Fibroblast of the aortic adventitia (primary cell): ENCODE measurements at regions not wholly inside any gene's neighbourhood (a gene's known extent, or its start where the extent isn't known, plus 50 kb on each side); places are given as distances from the start of the nearest gene placed in this dataset.

Source experiments
- DNase-seq: peaks from one replicate; pipeline ENCODE4 v3.0.0-alpha.2; 2010; ENCODE audit warnings: low read depth
- H3K4me3 ChIP-seq: 2 replicates; pipeline ENCODE4 v1.5.1; 2011; ENCODE audit warnings: low read depth, mild to moderate bottlenecking, control low read depth, low read length, moderate library complexity
- CTCF ChIP-seq: IDR thresholded peaks from 2 replicates; pipeline ENCODE4 v1.5.1; 2011; ENCODE audit warnings: mild to moderate bottlenecking, low read length, control low read depth, inconsistent platforms; ENCODE audit not compliant: insufficient read depth

- no peak overlapping the region for H3K4me3 ChIP-seq
- no peak for TF ChIP-seq CTCF
- DNase-seq: no peak
Observed at GRCh38 chr7:38049679-38050078, 128.4 kb upstream of the STARD3NL start.

GRCh38 chr7:38051311-38051710, 126.7 kb upstream of the STARD3NL start:
- no peak overlapping the region for H3K4me3 ChIP-seq
- no peak for TF ChIP-seq CTCF
- no peak for DNase-seq

- no peak for DNase-seq
- no peak overlapping the region for H3K4me3 ChIP-seq
- no peak for TF ChIP-seq CTCF
Observed at GRCh38 chr7:38051786-38052185, 126.3 kb upstream of the STARD3NL start.

DNA sequence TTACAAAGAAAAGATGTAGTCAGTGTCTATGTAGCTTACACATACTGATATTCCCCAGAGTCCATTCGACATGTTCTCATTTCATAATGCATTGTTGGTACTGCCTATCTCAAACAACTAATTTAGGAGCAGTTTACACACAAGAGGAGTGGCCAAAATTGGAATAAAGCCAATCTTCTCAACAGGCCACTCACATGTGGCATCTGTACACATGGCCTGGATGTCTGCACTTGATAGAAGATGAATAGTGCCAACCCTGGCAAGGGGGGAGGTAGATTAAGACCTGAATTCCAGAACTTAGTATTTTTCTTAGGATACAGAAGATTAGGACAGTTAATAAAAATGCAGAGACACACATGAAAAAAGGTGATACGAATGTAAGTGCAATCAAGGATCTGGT, 125.3 kb upstream of the STARD3NL start:
- TF ChIP-seq CTCF: no peak

DNA sequence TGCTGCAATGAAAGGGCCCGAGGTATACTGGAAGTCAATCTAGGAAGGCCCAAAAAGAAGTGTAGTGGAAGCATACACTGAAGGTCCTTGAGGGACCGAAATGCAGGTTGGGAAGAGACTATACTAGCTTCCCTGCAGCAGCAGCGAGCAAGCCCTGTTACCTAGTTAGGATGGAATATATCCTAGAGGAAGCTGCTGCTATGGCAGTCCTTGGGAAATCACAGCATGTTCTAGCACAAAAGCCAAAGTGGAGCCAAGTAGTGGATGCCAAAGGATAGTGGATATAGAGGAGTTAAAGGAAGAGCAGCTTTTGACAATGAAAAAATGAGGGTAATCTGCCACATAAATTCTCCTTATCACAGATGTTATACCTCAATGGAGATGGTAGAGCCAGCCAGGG, 123.8 kb upstream of the STARD3NL start:
- TF ChIP-seq CTCF: no peak
- peak; percentile 10 for DNase-seq
- no peak overlapping the region for H3K4me3 ChIP-seq

More for the DNA sequence above, 125.3 kb upstream of the STARD3NL start:
- H3K4me3 ChIP-seq: no peak overlapping the region
- peak; percentile 12 for DNase-seq

DNA sequence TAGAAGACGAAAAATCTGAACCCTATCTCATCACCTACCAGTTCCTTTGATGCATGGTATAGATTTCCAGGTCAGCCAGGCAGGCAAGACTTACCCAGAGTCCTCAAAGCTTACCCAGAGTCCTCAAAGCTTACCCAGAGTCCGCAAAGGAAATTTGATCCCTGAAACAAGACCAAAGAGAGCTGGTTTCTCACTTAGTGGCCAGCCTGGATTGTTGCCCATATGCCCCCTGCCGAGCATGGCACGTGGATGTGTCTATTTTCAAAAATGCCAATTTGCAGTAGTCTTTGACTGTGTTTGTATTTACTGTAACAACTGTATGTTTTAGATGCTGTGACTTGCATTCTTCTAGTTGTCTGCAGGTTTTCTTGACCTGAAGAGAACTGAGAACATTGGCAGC, 120.2 kb upstream of the STARD3NL start:
- TF ChIP-seq CTCF: no peak
- DNase-seq: no peak
- H3K4me3 ChIP-seq: no peak overlapping the region

- no peak for DNase-seq
- no peak for TF ChIP-seq CTCF
- H3K4me3 ChIP-seq: no peak overlapping the region
Observed at GRCh38 chr7:38060116-38060515, 117.9 kb upstream of the STARD3NL start.
